Right lung (tissue), 2 donors: ENCODE measurements at regions not wholly inside any gene's neighbourhood (a gene's known extent, or its start where the extent isn't known, plus 50 kb on each side); places are given as distances from the start of the nearest gene placed in this dataset.
"Not testable (repeated sequence)": the region's sequence is repeated elsewhere in the genome, so short reads cannot be mapped to it uniquely, and the experiment has no call there.

Experiments
- DNase-seq, 2 donors: peaks; one replicate each; pipeline ENCODE4 v3.0.0-alpha.2; 2013

GRCh38 chr14:27739657-27740156 lies 1026.9 kb upstream of the FOXG1 start:
- no peak for DNase-seq

DNA sequence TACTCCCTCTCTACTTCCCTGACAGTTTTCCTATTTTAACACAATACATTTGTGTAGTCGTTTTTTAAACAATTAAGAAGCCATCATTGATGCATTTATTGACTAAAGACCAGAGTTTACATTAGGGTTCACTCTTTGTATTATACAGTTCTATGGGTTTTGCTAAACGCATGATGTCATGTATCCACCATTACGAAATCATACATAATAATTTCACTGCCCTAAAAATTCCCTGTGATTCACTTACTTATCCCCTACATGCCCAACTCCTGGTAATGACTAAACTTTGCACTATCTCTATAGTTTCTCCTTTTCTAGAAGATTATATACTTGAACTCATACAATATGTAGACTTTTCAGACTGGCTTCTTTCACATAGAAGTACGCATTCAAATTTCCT lies 1016.5 kb upstream of the FOXG1 start:
- DNase-seq, result no peak

- not testable (repeated sequence) for DNase-seq
Observed at GRCh38 chr14:27757642-27758041, 1008.9 kb upstream of the FOXG1 start.

GRCh38 chr14:27760367-27760766 lies 1006.2 kb upstream of the FOXG1 start:
- not testable (repeated sequence) for DNase-seq

DNA sequence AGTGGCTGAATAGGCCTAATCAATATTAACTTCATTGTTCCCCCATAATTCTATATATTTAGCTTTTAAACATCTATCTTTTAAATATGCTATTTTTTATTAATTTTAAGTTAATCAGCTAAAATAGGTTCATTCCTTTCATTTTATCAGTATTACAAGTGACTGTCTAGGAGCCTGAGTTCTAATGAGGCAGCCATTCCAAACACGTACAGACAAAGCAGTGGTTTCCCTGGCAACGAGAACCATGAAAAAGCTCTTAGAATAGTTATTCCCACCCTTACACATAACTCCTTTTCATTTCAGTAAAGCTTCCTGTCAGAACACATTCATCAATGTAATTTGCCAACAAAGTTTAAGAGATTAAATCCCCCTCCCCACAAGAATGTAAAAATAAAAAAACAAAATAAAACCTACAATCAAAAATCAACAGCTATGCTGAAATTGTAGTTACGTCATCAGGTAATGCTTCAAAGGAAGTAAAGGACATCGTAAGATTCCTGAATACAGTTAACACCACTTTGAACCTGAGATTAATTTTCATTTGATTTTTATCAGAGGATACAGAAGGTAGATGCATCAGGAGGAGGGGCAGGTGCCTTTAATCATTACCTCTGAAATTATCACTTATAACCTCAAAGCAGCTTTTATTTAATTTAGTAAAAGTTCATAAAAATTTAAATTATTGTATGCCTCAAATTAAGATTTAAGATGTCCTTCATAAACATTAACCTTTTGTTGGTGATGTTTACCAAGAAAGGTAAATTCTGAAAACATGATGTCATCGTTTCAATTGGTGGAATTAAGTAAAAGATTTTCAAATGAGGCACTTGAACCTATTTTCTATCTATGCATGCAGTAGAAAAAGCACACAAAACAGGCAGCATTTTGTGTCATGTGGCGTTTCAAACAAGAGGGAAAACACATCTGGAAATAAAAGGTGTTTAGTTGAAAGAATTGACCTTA lies 967.2 kb upstream of the FOXG1 start:
- DNase-seq, result not testable (repeated sequence)

GRCh38 chr14:27817746-27818430 lies 948.7 kb upstream of the FOXG1 start:
- DNase-seq, result not testable (repeated sequence)

GRCh38 chr14:27826149-27826548 lies 940.4 kb upstream of the FOXG1 start:
- DNase-seq, result not testable (repeated sequence)

DNA sequence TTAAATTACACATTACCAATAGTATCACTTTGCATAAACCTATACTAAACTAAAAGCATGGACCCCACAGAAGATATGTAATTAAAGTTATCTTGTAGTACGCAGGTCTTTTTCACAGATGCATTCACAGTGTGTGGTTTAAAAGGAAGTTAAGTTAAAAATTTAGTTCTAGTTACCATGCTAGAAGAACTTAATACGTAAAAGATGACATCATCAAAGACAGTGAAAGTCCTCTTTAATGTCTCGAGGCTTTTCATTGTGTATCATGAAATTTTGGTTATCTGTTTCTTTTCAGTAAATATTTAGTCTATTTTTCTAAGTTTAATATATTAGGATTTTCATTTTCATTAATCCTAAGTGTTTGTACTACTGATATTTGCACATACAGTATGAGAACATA lies 934.6 kb upstream of the FOXG1 start:
- not testable (repeated sequence) for DNase-seq

GRCh38 chr14:27833001-27833400 lies 933.6 kb upstream of the FOXG1 start:
- not testable (repeated sequence) for DNase-seq

DNA sequence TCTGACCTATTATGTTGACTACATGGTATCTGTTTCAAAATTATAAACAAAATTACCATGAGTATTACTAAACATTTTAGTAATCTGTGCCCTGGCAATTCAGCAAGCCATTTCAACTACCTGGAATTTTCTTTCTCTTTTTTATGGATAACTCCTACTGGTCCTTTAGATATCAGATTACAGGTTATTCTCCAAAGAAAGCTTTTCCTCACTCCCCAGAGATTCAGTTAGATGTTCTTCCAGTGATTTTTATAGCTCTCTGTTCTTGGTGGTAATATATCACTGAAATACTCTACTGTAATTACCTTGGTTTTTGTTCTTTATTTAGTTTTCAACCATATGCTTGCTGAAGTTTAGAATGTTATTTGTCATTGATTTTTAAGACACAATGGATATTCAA lies 930.2 kb upstream of the FOXG1 start:
- DNase-seq, result no peak

DNA sequence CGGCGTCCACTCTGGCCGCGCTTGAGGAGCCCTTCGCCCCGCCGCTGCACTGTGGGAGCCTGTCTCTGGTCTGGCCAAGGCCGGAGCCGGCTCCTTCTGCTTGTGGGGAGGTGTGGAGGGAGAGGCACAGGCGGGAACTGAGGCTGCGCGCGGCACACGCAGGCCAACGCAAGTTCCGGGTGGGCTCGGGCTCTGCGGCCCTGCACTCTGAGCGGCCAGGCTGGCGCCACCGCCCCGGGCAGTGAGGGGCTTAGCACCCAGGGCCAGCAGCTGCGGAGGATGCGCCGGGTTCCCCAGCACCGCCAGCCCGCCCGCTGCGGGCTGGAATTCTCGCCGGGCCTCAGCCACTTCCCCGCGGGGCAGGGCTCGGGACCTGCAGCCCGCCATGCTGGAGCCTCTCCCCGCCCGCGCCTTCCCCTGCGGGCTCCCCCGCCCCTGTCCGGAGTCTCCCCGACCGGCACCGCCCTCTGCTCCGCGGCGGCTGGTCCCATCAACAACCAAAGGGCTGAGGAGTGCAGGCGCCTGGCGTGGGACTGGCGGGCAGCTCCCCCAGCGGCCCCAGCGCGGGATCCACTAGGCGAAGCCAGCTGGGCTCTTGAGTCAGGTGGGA lies 921.2 kb upstream of the FOXG1 start:
- no peak for DNase-seq

- DNase-seq, result no peak
Observed at GRCh38 chr14:27845902-27846301, 920.7 kb upstream of the FOXG1 start.

DNA sequence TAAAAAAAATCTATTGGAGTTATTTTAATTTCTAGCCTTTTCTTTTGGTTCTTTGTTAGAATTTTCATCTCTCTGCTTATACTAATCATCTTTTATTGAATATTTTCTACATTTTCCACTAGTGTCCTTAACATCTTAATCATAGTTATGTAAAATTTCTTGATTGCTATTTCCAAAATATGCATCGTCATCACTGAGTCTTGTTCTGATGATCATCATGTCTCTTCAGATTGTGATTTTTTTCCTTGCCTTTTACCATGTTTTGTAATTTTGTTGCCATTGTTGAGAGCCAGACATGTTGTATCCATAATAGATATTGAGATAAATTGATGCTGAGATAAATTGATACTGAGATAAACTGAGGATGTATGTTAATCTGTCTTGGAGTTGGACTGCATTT lies 919.1 kb upstream of the FOXG1 start:
- not testable (repeated sequence) for DNase-seq

DNA sequence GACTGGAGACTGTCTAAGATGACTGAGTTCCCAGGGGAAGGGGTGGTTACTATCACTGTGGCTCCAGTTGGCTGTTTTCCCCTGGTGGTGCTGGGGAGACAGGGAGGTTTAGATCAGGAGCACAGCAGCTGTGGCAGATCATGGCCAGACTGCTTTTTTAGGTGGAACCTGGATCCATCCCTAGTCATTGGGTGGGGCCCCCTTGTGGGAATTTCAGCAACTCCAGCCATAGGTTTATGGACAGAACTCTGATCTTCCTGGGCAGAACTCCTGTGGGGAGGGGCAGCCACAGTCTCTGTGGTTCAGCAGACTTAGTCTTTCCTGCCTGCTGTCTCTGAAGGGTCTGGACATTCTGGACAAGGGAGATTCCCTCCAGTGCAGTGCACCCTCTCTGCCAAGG lies 917.4 kb upstream of the FOXG1 start:
- DNase-seq, result not testable (repeated sequence)

GRCh38 chr14:27862684-27863083 lies 903.9 kb upstream of the FOXG1 start:
- no peak for DNase-seq

GRCh38 chr14:27863166-27863565 lies 903.4 kb upstream of the FOXG1 start:
- no peak for DNase-seq

- DNase-seq, result no peak
Observed at GRCh38 chr14:27881063-27881462, 885.5 kb upstream of the FOXG1 start.

- DNase-seq, result no peak
Observed at GRCh38 chr14:27881646-27882045, 884.9 kb upstream of the FOXG1 start.

GRCh38 chr14:27886256-27886655 lies 880.3 kb upstream of the FOXG1 start:
- no peak for DNase-seq

DNA sequence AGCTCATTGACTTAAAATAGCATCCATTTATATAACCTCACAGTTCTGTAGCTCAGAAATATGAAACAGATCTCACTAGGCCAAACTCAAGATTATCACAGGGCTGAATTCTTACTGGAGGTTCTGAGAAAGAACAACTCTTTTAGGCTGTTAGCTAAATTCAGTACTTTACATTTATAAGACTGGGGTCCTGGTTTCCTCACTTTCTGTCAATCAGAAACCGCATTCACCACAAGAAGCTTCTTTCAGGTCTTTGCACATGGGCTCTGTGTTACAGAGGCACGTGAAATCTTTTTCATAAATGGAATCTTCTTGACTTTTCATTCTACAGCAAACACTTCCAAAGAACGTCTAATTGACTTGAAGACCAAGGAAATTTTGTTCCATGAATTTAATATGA lies 876.3 kb upstream of the FOXG1 start:
- DNase-seq, result no peak

DNA sequence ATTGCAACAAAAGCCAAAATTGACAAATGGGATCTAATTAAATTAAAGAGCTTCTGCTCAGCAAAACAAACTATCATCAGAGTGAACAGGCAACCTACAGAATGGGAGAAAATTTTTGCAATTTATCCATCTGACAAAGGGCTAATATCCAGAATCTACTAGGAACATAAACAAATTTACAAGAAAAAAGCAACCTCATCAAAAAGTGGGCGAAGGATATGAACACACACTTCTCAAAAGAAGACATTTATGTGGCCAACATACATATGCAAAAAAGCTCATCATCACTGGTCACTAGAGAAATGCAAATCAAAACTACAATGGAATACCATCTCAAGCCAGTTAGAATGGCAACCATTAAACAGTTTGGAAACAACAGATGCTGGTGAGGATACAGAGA lies 858.1 kb upstream of the FOXG1 start:
- DNase-seq, result not testable (repeated sequence)

GRCh38 chr14:27916326-27916725 lies 850.3 kb upstream of the FOXG1 start:
- no peak for DNase-seq
